ENCODE measurements at regions not wholly inside any gene's neighbourhood (a gene's known extent, or its start where the extent isn't known, plus 50 kb on each side); places are given as distances from the start of the nearest gene placed in this dataset.
"Not testable (repeated sequence)": the region's sequence is repeated elsewhere in the genome, so short reads cannot be mapped to it uniquely, and the experiment has no call there.

- no peak for DNase-seq
Observed at GRCh38 chr6:141483598-141484061, 649.1 kb upstream of the GJE1 start.

GRCh38 chr6:141482796-141483597 lies 649.7 kb upstream of the GJE1 start:
- DNase-seq, result no peak

- no peak for DNase-seq
Observed at GRCh38 chr6:141475259-141475658, 657.5 kb upstream of the GJE1 start.

- no peak for DNase-seq
Observed at GRCh38 chr6:141472162-141472928, 660.4 kb upstream of the GJE1 start.

- no peak for DNase-seq
Observed at GRCh38 chr6:141470810-141471209, 661.9 kb upstream of the GJE1 start.

- DNase-seq, result no peak
Observed at GRCh38 chr6:141467881-141468280, 664.8 kb upstream of the GJE1 start.

- DNase-seq, result no peak
Observed at GRCh38 chr6:141467041-141467440, 665.7 kb upstream of the GJE1 start.

GRCh38 chr6:141464896-141465295 lies 667.8 kb upstream of the GJE1 start:
- no peak for DNase-seq

- no peak for DNase-seq
Observed at GRCh38 chr6:141464490-141464889, 668.2 kb upstream of the GJE1 start.

- no peak for DNase-seq
Observed at GRCh38 chr6:141463237-141463977, 669.3 kb upstream of the GJE1 start.

GRCh38 chr6:141460743-141461484 lies 671.8 kb upstream of the GJE1 start:
- no peak for DNase-seq

GRCh38 chr6:141460245-141460644 lies 672.5 kb upstream of the GJE1 start:
- DNase-seq, result not testable (repeated sequence)

- DNase-seq, result not testable (repeated sequence)
Observed at GRCh38 chr6:141457984-141458383, 674.7 kb upstream of the GJE1 start.

- no peak for DNase-seq
Observed at GRCh38 chr6:141452354-141452686, 680.4 kb upstream of the GJE1 start.

- DNase-seq, result no peak
Observed at GRCh38 chr6:141451511-141452353, 681.0 kb upstream of the GJE1 start.

- no peak for DNase-seq
Observed at GRCh38 chr6:141451181-141451510, 681.6 kb upstream of the GJE1 start.

GRCh38 chr6:141445928-141446628 lies 686.6 kb upstream of the GJE1 start:
- DNase-seq, result no peak

GRCh38 chr6:141443668-141444289 lies 688.9 kb upstream of the GJE1 start:
- no peak for DNase-seq

- DNase-seq, result no peak
Observed at GRCh38 chr6:141443032-141443431, 689.7 kb upstream of the GJE1 start.

GRCh38 chr6:141439513-141439912 lies 693.2 kb upstream of the GJE1 start:
- DNase-seq, result no peak

GRCh38 chr6:141437685-141438084 lies 695.0 kb upstream of the GJE1 start:
- no peak for DNase-seq
